ENCODE measurements at regions not wholly inside any gene's neighbourhood (a gene's known extent, or its start where the extent isn't known, plus 50 kb on each side); places are given as distances from the start of the nearest gene placed in this dataset.

GRCh38 chr7:13174991-13175390, 487.6 kb downstream of the ARL4A start:
- no peak for TF ChIP-seq CTCF (IDR thresholded peaks at IDR 0.05 in 2 of 3, conservative IDR thresholded peaks at IDR 0.05 in 1 of 3; ENCODE audit: borderline replicate concordance in 1 of 3, insufficient read depth in 1 of 3, low read depth in 2 of 3, low read length in 2 of 3)
- no peak for TF ChIP-seq CBX3 (IDR thresholded peaks at IDR 0.05; ENCODE audit: low read depth)

Measured in HCT116 (cell line).